ENCODE measurements at regions not wholly inside any gene's neighbourhood (a gene's known extent, or its start where the extent isn't known, plus 50 kb on each side); places are given as distances from the start of the nearest gene placed in this dataset.

- no peaks in the 10 kb centered on the region for H3K79me1 ChIP-seq (ENCODE audit: low read depth, low read length)
- H2AK5ac ChIP-seq (ENCODE audit: low read depth, low read length): no peak overlapping the region
- H2BK5ac ChIP-seq (ENCODE audit: low read depth, low read length): 0 out of 2 replicates have a peak overlapping the region, but pooled peaks have one; percentile 26
- H3K18ac ChIP-seq (ENCODE audit: extremely low read depth, low read length): no peak overlapping the region
- no peak overlapping the region for H4K5ac ChIP-seq (ENCODE audit: insufficient read length, low read depth, low read length)
- no peaks in the 10 kb centered on the region for H3K79me2 ChIP-seq (ENCODE audit: control insufficient read depth in 1 of 2, insufficient read depth in 2 of 2, low read length in 2 of 2)
- no peak overlapping the region for H2BK12ac ChIP-seq (ENCODE audit: low read depth, low read length)
- no peaks in the 10 kb centered on the region for H3K23me2 ChIP-seq (ENCODE audit: low read depth, low read length)
- H3K9me3 ChIP-seq (ENCODE audit: insufficient read depth in 2 of 2, low read depth in 1 of 2, low read length in 1 of 2): no peaks in the 10 kb centered on the region
- H4K91ac ChIP-seq (replicated peaks; ENCODE audit: insufficient read length, low read length): no peak overlapping the region
- no peak overlapping the region for H2BK120ac ChIP-seq (replicated peaks; ENCODE audit: low read depth, low read length)
- no peak overlapping the region for H2BK20ac ChIP-seq (ENCODE audit: low read length)
- no peaks in the 10 kb centered on the region for H3K36me3 ChIP-seq (ENCODE audit: control insufficient read depth in 2 of 4, insufficient read depth in 4 of 4, low read length in 3 of 4)
- no peak overlapping the region for H3K56ac ChIP-seq (replicated peaks; ENCODE audit: insufficient read length, low read depth, low read length)
- H2AFZ ChIP-seq (ENCODE audit: low read length): no peak overlapping the region
- H3K4me3 ChIP-seq (ENCODE audit: extremely low read depth in 1 of 4, insufficient read depth in 2 of 4, low read depth in 3 of 4, low read length in 4 of 4): no peak overlapping the region
- no peaks in the 10 kb centered on the region for H4K20me1 ChIP-seq (replicated peaks in 1 of 2; ENCODE audit: control insufficient read depth in 1 of 2, insufficient read depth in 2 of 2, low read length in 2 of 2)
- WGBS, 2 experiments (ENCODE audit: extremely low coverage in 1 of 2, insufficient coverage in 1 of 2, insufficient read length in 1 of 2, insufficient replicate concordance in 2 of 2, low coverage in 1 of 2, low lambda C conversion rate in 2 of 2, missing lambda C conversion rate in 1 of 2): 88% methylated on average over 6 of the region's 6 CpGs; no CpG with 5 or more reads in 1 of the 2 experiments
- no peak overlapping the region for H2BK15ac ChIP-seq (ENCODE audit: low read length)
- no peak overlapping the region for H3K27ac ChIP-seq (ENCODE audit: low read depth, low read length)
- no peak overlapping the region; a peak in 1 of 7 replicates for H3K9ac ChIP-seq (replicated peaks in 1 of 4; ENCODE audit: extremely low read depth in 1 of 4, low read depth in 3 of 4, low read length in 3 of 4)
- no peak for DNase-seq (ENCODE audit: low read depth in 1 of 2, low spot score in 2 of 2)
- no peak overlapping the region for H3K4ac ChIP-seq (replicated peaks; ENCODE audit: insufficient read length, low read depth, low read length)
- peaks cover 0 to 1% (median 0%) of the 10 kb centered on the region in 4 experiments; a peak in 1 of 7 replicates for H3K27me3 ChIP-seq (replicated peaks in 1 of 4; ENCODE audit: control insufficient read depth in 3 of 4, extremely low read depth in 1 of 4, insufficient read depth in 3 of 4, low read length in 3 of 4)
- ChIA-PET POLR2A (ENCODE audit: partially characterized antibody) (no interaction called here), CTCF (ENCODE audit: partially characterized antibody) (interaction anchor here (0.7 to 1.6 kb wide), 2 partner anchors 9 kb away, joined by 4 to 7 read pairs; no protein-coding TSS in a partner anchor)
- H3K4me2 ChIP-seq (ENCODE audit: insufficient read depth in 1 of 2, low read depth in 2 of 2, low read length in 2 of 2): no peak overlapping the region
- H3K4me1 ChIP-seq (replicated peaks in 1 of 4; ENCODE audit: control insufficient read depth in 3 of 4, insufficient read depth in 4 of 4, low read length in 3 of 4): peaks cover 0 to 2% (median 0%) of the 10 kb centered on the region in 4 experiments; a peak in 3 of 7 replicates
- H3K14ac ChIP-seq (ENCODE audit: insufficient read length): no peak overlapping the region
- FAIRE-seq: no peak
- H3K23ac ChIP-seq (ENCODE audit: insufficient read length): no peak overlapping the region
- H4K8ac ChIP-seq (ENCODE audit: extremely low read depth, insufficient read depth, low read length): 0 out of 2 replicates have a peak overlapping the region, but pooled peaks have one; percentile 17
- TF ChIP-seq ZNF274 (IDR thresholded peaks at IDR 0.05; ENCODE audit: borderline replicate concordance, extremely low read depth, low read length): no peak
- TF ChIP-seq RXRA (IDR thresholded peaks at IDR 0.05; ENCODE audit: insufficient read depth, low read depth, low read length): no peak
- no peak for TF ChIP-seq CBX8 (IDR thresholded peaks at IDR 0.05; ENCODE audit: borderline replicate concordance, low read depth, low read length)
- TF ChIP-seq TBP (IDR thresholded peaks at IDR 0.05; ENCODE audit: low read depth, low read length): no peak
- no peak for TF ChIP-seq RFX5 (IDR thresholded peaks at IDR 0.05; ENCODE audit: borderline replicate concordance, low read depth, low read length)
- TF ChIP-seq NRF1 (IDR thresholded peaks at IDR 0.05; ENCODE audit: low read depth, low read length): no peak
Measured at GRCh38 chr12:30816742-30817465, 62.2 kb upstream of the CAPRIN2 start.
